IPS DF 19.7 (cell line): ENCODE measurements at regions not wholly inside any gene's neighbourhood (a gene's known extent, or its start where the extent isn't known, plus 50 kb on each side); places are given as distances from the start of the nearest gene placed in this dataset.
"Not testable (repeated sequence)": the region's sequence is repeated elsewhere in the genome, so short reads cannot be mapped to it uniquely, and the experiment has no call there.

Experiments
- DNase-seq: peaks from one replicate; pipeline ENCODE4 v3.0.0-alpha.2; 2013; ENCODE audit warnings: low read depth, low spot score

- DNase-seq, result no peak
These were observed 1356.3 kb upstream of the ACO1 start for GRCh38 chr9:31028137-31028536.

- peak; percentile 64 for DNase-seq
These were observed 1353.7 kb upstream of the ACO1 start for GRCh38 chr9:31030741-31031202.

GRCh38 chr9:31032206-31032605 is 1352.2 kb upstream of the ACO1 start:
- DNase-seq, result no peak

- no peak for DNase-seq
These were observed 1350.1 kb upstream of the ACO1 start for GRCh38 chr9:31034311-31034710.

GRCh38 chr9:31040564-31040963 is 1343.9 kb upstream of the ACO1 start:
- DNase-seq, result no peak

GRCh38 chr9:31045810-31046209 is 1338.6 kb upstream of the ACO1 start:
- DNase-seq, result no peak

GRCh38 chr9:31061592-31061991 is 1322.9 kb upstream of the ACO1 start:
- DNase-seq, result not testable (repeated sequence)

DNA sequence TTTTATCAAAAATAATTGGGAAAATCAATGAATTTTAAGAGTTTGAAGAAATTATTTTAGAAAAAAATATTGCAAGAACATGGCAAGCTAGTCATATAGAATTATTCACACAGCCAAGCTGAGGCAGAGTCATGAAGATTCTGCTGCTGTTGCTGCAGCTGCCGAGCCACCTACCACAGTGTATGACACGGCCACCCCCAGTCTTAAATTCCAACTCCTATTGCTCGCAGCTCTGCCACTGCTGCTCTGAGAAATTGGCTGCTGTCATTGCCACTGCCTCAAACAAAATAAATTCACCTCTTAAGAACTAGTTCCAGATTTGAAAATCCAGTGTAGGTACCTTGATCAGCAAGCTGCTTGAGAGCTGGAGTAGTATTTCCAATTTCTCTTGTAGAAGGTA is 1318.8 kb upstream of the ACO1 start:
- DNase-seq, result no peak

DNA sequence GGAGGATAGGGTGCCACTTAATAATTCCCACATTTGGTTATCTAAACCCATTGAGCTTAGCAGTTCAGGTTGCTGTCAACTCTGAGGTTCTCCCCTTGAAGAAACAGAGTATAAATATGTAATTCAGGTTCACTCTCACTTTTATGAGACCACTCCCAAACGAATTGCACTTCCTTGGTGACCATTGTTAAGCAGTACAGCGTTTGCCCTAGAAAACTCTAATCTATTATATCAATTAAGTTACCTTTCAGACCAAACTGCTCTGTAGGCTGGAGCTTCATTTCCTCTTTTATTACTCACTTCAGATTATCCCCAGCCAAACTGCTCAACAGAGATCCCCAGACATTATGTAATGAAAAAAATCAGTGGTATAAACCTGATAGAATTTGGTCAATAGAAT is 1317.0 kb upstream of the ACO1 start:
- no peak for DNase-seq

- no peak for DNase-seq
These were observed 1312.7 kb upstream of the ACO1 start for GRCh38 chr9:31071606-31072286.

- DNase-seq, result no peak
These were observed 1306.3 kb upstream of the ACO1 start for GRCh38 chr9:31078175-31078574.

DNA sequence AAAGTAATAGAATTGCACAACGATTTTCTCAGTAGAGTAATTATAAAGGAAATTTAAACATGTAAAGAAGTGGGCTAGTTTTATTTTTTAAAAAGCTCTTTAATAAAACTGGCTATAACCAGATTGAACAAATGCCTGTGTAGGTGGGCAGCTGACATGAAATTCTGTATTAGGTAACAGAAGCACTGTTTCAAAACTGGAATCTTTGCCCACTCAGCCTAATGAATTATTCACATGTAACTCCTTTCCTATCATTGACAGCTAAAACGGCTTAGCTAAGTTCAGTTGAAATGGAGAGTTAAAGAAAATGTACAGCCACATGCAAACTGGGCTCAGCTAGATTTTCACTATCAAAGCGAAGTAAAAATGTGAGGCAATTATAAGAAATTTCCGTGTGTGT is 1300.1 kb upstream of the ACO1 start:
- no peak for DNase-seq

- no peak for DNase-seq
These were observed 1294.8 kb upstream of the ACO1 start for GRCh38 chr9:31089549-31090221.

- DNase-seq, result no peak
These were observed 1284.1 kb upstream of the ACO1 start for GRCh38 chr9:31100311-31100710.

DNA sequence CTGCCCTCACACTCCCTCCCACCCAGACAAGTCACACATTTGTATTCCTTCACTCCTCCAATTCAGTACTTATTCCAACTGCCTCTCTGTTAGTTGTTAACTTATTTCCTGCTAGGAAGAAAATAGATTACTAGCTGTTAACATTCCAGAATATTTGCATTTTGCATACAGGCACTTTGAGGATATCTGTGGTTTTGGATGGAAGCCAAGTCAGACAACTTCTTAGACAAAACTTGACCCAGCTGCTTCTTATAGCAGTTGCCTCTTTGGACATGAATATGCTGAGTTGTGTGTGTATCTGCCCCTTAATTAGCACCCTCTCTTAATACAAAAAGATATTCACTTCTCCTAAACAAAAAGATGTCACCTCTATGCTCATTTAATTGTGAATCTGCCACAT is 1280.6 kb upstream of the ACO1 start:
- no peak for DNase-seq

DNA sequence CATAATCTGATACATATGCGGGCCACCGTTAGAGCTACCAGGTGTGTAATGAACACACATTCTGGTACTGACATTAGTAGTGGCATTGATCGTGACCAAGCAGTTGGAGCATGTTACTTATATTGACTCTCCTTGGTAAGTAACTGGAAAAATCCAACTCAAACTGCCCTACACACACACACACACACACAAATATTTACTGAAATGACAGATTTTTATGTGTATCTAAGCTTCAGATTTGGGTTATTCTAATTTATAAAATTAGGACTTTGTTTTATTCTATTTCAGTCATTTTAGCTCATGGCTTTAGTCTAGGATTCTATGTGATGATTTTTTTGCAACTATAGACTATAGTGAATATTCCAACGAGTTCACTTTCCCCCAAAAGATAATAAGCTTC is 1280.2 kb upstream of the ACO1 start:
- no peak for DNase-seq

GRCh38 chr9:31112491-31112890 is 1272.0 kb upstream of the ACO1 start:
- DNase-seq, result no peak

DNA sequence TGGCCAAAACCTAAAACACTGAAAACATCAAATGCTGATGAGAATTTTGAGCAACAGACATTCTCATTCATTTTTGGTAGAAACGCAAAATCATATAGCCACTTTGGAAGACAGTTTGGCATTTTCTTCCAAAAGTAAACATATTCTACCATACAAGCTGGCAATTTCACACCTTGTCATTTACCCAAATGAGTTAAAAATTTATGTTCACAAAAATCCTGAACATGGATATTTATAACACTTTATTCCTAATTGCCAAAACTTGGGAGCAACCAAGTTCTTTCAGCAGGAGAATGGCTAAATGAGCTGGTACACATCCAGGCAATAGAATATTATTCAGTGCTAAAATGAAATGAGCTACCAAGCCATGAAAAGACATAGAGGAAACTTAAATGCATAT is 1270.1 kb upstream of the ACO1 start:
- no peak for DNase-seq

GRCh38 chr9:31119890-31120454 is 1264.5 kb upstream of the ACO1 start:
- no peak for DNase-seq

GRCh38 chr9:31124389-31124788 is 1260.1 kb upstream of the ACO1 start:
- no peak for DNase-seq

- no peak for DNase-seq
These were observed 1248.9 kb upstream of the ACO1 start for GRCh38 chr9:31135567-31135966.

- DNase-seq, result no peak
These were observed 1247.9 kb upstream of the ACO1 start for GRCh38 chr9:31136524-31136923.
